ENCODE measurements at regions not wholly inside any gene's neighbourhood (a gene's known extent, or its start where the extent isn't known, plus 50 kb on each side); places are given as distances from the start of the nearest gene placed in this dataset.

DNA sequence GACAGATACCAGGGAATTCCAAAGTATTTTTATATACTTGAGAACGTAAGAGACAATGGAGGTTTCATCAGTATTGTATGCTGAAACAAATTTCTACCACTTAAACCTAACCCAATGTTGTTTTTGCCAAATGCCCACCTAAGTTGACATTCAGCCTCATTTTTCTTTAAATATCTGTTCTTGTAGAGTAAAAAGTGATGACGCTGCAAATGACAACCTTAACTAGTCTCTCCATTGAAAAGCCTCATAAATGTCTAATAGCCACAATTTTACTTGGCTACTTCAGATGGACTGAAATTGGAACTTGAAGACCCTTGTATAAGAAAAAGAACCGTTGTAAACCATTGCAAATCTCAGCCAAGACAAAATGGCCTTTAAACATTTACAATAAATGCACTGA is 176.9 kb downstream of the CRPPA start:
- ChIA-PET CTCF (ENCODE audit: low intra/inter-chr PET ratio) (interaction anchor here (0.5 kb wide), 1 partner anchor 688 kb away, joined by 4 read pairs; no protein-coding TSS in a partner anchor), POLR2A (no interaction called here)
- H4K20me1 ChIP-seq (replicated peaks; ENCODE audit: control insufficient read depth, insufficient read depth, low read length), result no peaks in the 10 kb centered on the region
- no peak overlapping the region for H3K4me3 ChIP-seq
- H3K9ac ChIP-seq (ENCODE audit: insufficient read depth in 1 of 2, low read depth in 2 of 2, low read length in 2 of 2), result no peak overlapping the region
- H3K9me3 ChIP-seq (replicated peaks; ENCODE audit: control insufficient read depth, insufficient read depth, low read depth, low read length), result peaks cover 3% of the 10 kb centered on the region; the same call in 1 of the 2 replicates
- no peak for FAIRE-seq
- no peaks in the 10 kb centered on the region for H3K27me3 ChIP-seq (ENCODE audit: control insufficient read depth in 2 of 2, insufficient read depth in 2 of 2, low read length in 2 of 2)
- no peak overlapping the region for H3K4me2 ChIP-seq (ENCODE audit: insufficient read depth, low read length)
- intact Hi-C loops (cut with micrococcal nuclease), result no loop called here
- WGBS (ENCODE audit: insufficient coverage, low coverage, missing lambda C conversion rate), result 70% methylated on average over 3 of the region's 3 CpGs
- no peak for DNase-seq (ENCODE audit: extremely low read depth in 1 of 4, low spot score in 3 of 4)
- H3K36me3 ChIP-seq (ENCODE audit: control insufficient read depth, insufficient read depth, low read length), result 0 out of 3 replicates have a peak, but pooled peaks cover 2% of the 10 kb centered on the region
- no peak for ATAC-seq
- no peak overlapping the region for H2AFZ ChIP-seq (ENCODE audit: low read depth, low read length)
- in situ Hi-C loops (cut with MboI), result no loop called here
- H3K4me1 ChIP-seq (replicated peaks in 1 of 2; ENCODE audit: control insufficient read depth in 2 of 2, insufficient read depth in 2 of 2, low read length in 2 of 2), result no peaks in the 10 kb centered on the region
- H3K9me1 ChIP-seq (ENCODE audit: control insufficient read depth, insufficient read depth, low read length), result no peaks in the 10 kb centered on the region
- H3K79me2 ChIP-seq (ENCODE audit: control insufficient read depth, insufficient read depth, low read length), result no peaks in the 10 kb centered on the region
- no TSS peak for BruUV-seq (replicated peaks)
- no peak overlapping the region for H3K27ac ChIP-seq (ENCODE audit: extremely low read depth, low read depth, low read length)
- TF ChIP-seq, protein P1, sequence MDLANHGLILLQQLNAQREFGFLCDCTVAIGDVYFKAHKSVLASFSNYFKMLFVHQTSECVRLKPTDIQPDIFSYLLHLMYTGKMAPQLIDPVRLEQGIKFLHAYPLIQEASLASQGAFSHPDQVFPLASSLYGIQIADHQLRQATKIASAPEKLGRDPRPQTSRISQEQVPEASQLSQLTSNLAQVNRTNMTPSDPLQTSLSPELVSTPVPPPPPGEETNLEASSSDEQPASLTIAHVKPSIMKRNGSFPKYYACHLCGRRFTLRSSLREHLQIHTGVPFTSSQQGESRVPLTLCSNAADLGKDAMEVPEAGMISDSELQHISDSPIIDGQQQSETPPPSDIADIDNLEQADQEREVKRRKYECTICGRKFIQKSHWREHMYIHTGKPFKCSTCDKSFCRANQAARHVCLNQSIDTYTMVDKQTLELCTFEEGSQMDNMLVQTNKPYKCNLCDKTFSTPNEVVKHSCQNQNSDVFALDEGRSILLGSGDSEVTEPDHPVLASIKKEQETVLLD (IDR thresholded peaks at IDR 0.05), result no peak
- TF ChIP-seq GABPB1 (CRISPR knock-in tag; IDR thresholded peaks at IDR 0.05), result no peak
- TF ChIP-seq RBM22 (IDR thresholded peaks at IDR 0.05; ENCODE audit: low read depth, low read length, poor library complexity, severe bottlenecking), result no peak
- no peak for TF ChIP-seq POLR2AphosphoS2 (IDR thresholded peaks at IDR 0.05; ENCODE audit: low read length)
- no peak for TF ChIP-seq TGIF2 (CRISPR knock-in tag; IDR thresholded peaks at IDR 0.05)
- peak; percentile 62 for TF ChIP-seq MAFK (IDR thresholded peaks at IDR 0.05; ENCODE audit: low read length)
- TF ChIP-seq MAFF (IDR thresholded peaks at IDR 0.05; ENCODE audit: low read length), result peak; percentile 52; the same call in 1 of the 2 replicates
- TF ChIP-seq SRSF3 (IDR thresholded peaks at IDR 0.05; ENCODE audit: insufficient read depth, low read length), result no peak
- TF ChIP-seq ZNF316 (IDR thresholded peaks at IDR 0.05), result peak; percentile 77
- TF ChIP-seq ZKSCAN8 (CRISPR knock-in tag; IDR thresholded peaks at IDR 0.05), result no peak
- TF ChIP-seq, protein P2, sequence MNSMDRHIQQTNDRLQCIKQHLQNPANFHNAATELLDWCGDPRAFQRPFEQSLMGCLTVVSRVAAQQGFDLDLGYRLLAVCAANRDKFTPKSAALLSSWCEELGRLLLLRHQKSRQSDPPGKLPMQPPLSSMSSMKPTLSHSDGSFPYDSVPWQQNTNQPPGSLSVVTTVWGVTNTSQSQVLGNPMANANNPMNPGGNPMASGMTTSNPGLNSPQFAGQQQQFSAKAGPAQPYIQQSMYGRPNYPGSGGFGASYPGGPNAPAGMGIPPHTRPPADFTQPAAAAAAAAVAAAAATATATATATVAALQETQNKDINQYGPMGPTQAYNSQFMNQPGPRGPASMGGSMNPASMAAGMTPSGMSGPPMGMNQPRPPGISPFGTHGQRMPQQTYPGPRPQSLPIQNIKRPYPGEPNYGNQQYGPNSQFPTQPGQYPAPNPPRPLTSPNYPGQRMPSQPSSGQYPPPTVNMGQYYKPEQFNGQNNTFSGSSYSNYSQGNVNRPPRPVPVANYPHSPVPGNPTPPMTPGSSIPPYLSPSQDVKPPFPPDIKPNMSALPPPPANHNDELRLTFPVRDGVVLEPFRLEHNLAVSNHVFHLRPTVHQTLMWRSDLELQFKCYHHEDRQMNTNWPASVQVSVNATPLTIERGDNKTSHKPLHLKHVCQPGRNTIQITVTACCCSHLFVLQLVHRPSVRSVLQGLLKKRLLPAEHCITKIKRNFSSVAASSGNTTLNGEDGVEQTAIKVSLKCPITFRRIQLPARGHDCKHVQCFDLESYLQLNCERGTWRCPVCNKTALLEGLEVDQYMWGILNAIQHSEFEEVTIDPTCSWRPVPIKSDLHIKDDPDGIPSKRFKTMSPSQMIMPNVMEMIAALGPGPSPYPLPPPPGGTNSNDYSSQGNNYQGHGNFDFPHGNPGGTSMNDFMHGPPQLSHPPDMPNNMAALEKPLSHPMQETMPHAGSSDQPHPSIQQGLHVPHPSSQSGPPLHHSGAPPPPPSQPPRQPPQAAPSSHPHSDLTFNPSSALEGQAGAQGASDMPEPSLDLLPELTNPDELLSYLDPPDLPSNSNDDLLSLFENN (IDR thresholded peaks at IDR 0.05; ENCODE audit: low read depth in 2 of 2, low read length in 2 of 2), result no peak
- peak; percentile 46; the same call in 1 of the 2 replicates for TF ChIP-seq MAFG (tag; conservative IDR thresholded peaks at IDR 0.05)
- TF ChIP-seq DACH1 (IDR thresholded peaks at IDR 0.05; ENCODE audit: partially characterized antibody), result no peak
- TF ChIP-seq, protein P3, sequence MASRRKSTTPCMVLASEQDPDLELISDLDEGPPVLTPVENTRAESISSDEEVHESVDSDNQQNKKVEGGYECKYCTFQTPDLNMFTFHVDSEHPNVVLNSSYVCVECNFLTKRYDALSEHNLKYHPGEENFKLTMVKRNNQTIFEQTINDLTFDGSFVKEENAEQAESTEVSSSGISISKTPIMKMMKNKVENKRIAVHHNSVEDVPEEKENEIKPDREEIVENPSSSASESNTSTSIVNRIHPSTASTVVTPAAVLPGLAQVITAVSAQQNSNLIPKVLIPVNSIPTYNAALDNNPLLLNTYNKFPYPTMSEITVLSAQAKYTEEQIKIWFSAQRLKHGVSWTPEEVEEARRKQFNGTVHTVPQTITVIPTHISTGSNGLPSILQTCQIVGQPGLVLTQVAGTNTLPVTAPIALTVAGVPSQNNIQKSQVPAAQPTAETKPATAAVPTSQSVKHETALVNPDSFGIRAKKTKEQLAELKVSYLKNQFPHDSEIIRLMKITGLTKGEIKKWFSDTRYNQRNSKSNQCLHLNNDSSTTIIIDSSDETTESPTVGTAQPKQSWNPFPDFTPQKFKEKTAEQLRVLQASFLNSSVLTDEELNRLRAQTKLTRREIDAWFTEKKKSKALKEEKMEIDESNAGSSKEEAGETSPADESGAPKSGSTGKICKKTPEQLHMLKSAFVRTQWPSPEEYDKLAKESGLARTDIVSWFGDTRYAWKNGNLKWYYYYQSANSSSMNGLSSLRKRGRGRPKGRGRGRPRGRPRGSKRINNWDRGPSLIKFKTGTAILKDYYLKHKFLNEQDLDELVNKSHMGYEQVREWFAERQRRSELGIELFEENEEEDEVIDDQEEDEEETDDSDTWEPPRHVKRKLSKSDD (conservative IDR thresholded peaks at IDR 0.05; ENCODE audit: low read length), result no peak
